Non-pigmented ciliary epithelial cell (primary cell): ENCODE measurements at regions not wholly inside any gene's neighbourhood (a gene's known extent, or its start where the extent isn't known, plus 50 kb on each side); places are given as distances from the start of the nearest gene placed in this dataset.
A peak's percentile ranks its signal among the peaks of the same experiment; 100 is the strongest.
"Not testable (repeated sequence)": the region's sequence is repeated elsewhere in the genome, so short reads cannot be mapped to it uniquely, and the experiment has no call there.

Experiments
- DNase-seq: peaks from one replicate; pipeline ENCODE4 v3.0.0-alpha.2; 2010; ENCODE audit warnings: low read depth

DNA sequence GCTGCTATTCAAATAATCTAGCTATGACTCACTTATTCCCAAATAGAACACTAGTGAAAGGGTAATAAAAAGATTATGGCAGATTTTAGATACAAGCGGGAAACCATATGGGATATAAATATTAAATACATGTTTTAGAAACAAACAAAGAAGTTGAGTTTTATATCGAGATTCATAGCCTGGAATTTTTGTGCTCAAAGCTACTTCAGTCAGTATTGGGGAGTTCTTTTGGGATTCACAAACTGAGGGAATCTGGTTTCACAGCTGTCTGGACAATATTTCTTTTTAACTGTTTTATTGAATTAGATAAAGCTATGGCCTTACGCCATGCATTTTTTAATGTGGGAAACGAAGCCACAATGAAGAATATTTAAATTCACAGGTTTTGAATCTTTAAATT lies 257.1 kb upstream of the PCDH20 start:
- DNase-seq: no peak

DNA sequence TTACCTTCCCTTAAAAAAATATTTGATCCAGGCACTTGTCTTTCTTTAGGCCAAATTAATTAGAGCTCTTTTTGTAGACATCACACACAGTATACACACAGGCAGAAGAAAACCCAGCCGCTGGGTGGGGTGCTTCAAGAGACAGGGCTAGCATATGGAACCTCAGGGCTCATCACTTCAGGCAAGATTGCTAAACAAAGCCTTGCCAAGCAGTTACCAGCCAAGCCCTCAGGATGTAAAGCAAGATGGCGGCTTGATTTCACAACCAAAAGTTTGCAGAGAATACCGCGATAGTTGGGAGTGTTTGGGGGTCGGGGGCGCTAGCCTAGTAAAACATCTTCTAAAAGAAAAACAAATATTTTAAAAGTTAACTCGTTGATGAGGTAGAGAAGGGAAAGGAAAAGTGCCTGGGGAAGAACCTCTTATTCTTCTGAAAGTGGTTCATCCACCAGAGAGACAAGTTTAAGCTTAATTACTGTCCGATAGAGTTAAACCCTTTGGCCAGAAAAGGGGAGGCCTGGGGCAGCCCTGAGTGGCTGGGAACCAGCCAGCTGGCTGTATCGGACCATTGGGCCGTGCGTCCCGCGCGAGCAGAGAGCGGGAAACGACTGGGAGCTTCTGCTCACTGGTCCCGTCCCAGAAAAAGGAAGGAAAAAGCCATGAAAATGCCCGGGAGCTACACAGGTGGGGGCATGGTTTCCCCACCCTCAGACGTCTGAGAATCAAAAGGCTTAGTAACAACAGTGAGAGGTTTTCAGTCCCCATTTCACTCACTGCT lies 254.9 kb upstream of the PCDH20 start:
- no peak for DNase-seq

DNA sequence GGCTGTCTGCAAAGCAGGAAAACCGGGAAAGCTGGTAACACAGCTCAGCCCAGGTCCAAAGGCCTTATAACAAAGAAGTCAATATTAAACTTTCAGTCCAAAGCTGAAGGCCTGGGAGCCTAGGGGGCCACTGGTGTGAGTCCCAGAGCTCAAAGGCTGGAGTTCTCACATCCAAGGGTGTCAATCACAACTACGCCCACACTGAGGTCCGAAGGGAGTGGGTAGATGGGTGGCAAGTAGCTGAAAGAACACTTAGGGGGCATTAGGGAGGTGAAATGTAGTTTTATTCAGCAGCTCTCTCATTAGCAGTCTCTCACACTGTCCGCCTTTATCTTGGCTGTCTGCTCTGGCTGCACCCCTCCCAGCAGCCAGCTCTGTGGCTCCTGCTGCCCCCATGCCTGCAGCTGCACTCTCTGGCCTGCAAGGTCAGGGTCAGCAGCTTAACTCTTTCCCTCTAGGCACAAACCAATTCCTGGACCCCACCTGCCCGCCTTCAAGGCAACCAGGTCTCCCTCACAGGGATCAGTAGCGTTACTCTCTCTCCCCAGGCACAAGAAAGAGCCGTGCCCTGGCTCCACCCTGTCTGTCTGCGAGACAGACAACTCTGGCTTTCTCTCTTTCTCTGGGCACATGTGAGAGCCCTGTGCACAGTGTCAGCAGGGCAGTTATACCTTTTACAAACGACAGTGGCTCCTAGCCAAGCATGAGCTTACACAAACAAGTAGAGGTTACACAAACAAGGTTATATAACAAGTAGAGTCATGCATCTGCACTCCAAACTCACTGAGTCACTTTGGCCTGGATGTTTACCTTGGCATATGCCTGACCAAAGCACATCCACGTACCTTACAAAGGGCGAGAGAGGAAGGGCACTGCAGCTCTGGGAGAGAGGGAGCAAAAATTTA lies 249.4 kb upstream of the PCDH20 start:
- peak; percentile 10 for DNase-seq

DNA sequence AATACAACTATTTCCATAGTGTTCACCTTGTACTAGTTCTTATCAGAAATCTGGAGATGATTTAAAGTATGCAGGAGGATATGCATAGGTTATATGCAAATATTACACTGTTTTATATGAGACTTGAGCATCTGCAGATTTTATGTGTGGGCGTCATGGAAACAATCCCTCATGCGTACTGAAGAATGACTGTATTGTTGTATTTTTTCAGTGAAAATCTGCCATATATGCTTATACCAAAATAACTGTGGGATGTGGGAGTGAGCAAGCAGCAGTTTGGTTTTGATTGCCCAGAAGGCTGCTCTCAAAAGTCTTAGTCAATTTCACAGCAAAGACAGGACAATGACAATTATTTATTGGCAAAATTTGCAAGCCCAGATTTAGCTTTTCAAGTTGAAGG lies 238.8 kb upstream of the PCDH20 start:
- no peak for DNase-seq

DNA sequence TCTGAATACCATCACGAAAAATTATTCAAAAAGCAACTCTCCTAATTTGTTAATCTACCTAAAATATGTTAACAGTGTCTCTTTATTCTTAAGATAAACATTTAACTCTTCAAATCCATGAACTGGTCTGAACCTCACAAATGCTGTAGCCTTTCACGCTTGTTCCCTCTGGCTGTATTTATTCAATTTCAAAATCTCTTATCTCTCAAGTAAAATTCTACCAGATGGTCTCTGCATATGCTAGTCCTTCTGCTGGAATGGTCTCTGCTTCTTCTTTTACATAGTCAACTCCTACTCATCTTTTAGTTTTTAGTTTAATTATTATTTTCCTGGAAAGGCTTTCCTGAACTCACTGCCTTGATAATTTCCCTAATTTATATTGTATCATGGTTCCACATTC lies 232.9 kb upstream of the PCDH20 start:
- DNase-seq: no peak

DNA sequence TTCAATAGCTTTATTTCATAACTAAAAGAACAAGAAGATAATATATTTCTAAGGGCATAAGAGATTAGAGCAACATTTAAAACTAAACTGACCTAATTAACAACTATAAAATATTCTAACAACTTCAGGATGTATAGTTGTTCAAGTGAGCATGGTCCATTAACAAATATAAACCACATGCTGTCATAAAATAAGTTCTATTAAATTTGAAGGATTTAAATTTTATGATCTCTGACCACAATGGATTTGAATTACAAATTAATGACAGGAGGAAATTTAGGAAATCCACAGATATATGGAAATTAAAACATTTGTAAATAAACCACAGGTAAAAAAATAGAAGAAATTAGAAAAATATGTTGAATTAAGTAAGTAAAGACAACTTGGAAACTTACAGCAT lies 196.5 kb upstream of the PCDH20 start:
- no peak for DNase-seq

DNA sequence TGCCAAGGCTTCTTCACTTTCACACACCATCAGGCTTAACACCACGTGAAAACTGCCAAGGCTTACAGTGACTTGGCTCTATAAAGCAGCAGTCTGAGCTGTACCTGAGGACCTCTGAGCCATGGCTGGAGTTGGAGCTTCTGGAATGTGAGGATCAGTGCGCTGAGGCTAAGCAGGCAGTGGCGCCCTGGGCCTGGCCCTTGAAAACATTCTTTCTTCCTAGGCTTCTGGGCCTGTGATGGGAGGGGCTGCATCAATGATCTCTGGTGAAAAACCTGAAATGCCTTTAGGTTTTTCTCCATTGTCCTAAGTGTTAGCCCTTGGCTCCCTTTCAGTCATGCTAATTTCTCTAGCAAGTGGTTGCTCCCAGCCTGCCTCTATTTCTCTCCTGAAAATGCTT lies 192.5 kb upstream of the PCDH20 start:
- no peak for DNase-seq

DNA sequence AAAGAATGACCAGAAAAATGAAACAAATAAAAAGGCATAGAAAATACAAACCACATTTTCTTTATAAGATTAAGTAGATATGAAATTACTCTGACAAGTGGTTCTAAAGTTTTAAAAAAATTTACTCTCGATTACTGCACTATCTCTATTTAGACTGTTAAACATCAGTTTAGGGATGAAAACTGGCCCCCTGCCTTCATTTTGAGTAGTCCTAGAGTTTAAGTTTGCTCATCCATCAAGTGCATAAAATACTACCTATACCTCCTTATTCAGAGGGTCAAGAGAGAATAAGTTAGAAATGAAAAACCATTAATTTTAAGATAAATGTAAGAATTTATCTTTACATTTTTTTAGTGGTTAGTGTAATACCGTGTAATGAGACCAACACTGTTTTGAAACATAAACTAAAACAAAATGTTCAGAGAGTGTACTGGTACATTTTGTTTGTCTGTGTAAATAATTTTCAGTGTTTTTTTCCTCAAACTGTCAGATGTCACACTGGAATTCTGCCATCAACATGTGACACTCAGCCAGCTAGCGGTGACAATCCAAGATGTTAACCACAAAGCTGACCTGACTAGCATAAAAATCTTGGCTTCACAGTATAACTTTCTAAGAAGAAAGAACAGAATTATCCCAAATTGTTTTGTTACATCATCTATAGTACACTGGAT lies 184.8 kb upstream of the PCDH20 start:
- DNase-seq: no peak

DNA sequence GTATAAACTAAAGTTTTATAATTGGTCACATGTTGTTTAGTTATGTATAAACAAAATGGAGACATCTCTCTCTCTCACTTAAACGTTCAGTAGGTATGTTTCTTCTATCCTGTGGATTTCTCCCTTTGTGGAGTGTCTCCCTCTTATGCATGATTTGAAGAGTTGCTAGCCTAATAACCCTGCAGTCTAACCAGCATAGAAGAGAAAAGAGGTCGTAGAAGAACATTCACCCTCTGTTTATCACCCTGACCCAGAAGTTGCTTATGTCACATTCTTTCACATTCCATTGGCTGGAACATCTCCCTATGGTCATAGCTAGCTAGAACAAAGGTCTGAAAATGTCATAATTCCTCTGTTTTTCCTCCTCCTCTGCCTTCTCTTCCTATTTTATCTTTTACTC lies 176.8 kb upstream of the PCDH20 start:
- DNase-seq: no peak

DNA sequence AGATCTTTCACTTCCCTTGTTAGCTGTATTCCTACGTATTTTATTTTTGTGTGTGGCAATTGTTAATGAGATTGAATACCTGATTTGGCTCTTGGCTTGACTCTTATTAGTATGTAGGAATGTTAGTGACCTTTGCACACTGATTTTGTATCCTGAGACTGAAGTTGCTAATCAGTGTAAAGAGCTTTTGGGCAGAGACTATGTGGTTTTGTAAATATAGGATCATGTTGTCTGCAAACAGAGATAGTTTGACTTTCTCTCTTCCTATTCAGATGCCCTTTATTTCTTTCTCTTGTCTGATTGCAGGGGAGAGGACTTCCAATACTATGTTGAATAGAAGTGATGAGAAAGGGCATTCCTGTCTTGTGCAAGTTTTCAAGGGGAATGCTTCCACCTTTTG lies 160.3 kb upstream of the PCDH20 start:
- no peak for DNase-seq

DNA sequence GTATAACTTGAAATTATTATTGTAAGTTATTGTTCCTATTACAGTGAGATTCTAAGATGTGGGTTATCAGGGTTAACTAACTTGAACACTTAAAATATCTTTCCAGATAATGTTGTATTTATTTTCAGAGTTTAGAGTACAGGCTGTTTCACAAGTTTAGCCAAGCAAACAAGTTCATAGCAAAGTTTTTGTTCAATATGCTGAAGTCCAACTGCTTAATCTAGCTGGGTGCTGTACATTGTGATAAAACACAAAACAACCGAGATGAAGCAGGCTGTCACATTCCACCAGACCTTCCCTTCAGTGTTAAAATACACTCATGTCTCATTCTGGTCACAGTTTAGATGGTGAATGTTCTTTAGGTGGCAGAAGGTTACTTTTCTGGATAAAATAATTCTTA lies 148.0 kb upstream of the PCDH20 start:
- no peak for DNase-seq

DNA sequence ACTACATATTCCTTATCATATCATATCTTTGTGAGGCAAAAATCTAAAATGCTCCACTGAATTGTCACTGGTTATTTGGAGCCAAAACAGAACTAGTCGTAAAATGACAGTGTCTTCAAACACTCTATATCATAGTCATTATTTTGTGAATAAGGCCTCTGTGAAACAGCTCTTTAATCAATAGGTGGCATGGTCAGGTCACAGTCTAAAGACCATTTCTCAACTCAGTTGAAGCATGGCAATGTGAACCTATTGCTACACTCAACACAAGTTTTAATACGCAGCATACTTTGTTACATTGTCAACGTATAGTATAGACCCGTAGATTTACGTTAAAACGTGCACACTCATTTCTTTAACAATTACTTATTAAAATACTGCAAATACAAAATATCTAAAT lies 131.3 kb upstream of the PCDH20 start:
- DNase-seq: no peak

DNA sequence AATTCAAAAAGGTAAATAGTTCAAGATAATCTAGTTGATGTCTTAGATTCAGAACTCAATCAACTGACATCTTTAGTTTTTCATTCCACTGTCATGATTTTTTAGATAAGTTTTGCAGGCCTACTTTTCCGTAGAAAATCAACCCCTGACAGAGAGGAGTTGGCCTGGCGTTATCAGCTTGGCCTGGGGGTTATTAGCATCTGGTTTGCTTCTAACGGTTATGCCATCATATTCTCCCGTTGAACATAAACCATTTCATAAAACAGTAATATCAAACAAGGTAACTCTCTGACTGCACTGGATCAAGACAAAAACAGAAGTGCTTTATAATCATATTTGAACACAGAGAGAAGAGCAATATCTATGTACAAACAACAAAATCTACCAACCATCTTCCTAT lies 130.8 kb upstream of the PCDH20 start:
- DNase-seq: no peak

DNA sequence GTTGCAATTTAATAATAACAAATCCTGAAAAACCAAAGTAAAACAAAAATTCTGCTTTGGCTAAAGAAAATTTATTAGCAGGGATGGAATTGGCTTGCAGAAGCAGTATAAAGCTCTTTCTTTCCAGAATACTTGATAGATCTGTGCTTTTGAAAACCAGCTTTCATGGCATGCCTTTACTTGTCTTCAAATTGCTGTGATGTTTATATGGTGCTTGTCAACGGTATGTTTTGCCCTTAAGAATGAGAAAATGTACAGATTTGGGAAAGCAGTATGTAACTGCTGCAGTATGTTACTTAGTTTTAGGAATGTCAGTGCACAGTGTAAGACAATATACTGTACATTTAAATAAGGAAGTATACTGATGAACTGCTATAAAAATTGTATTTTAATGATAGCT lies 120.8 kb upstream of the PCDH20 start:
- no peak for DNase-seq

DNA sequence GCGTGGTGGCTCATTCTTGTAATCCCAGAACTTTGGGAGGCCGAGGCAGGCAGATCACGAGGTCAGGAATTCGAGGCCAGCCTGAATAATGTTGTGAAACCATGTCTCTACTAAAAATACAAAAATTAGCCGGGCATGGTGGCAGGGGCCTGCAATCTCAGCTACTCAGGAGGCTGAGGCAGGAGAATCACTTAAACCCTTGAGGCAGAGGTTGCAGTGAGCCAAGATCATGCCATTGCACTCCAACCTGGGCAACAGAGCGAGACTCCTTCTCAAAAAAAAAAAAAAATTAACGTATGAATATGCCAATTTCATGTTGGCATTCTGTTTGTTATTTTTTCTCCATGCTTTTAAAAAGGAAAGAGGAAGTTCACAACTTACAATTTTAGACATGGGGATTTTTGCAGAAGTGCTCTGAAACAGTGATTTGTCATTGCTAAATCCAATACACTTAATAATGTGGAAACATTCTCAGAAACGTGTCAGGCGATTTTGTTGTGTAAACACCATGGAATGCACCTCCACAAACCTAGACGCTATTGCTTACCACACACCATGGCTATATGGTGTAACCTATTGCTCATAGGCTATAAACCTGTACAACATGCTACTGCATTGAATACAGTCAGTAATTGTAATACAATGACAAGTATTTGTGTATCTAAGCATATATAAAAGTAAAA lies 115.9 kb upstream of the PCDH20 start:
- DNase-seq: no peak

DNA sequence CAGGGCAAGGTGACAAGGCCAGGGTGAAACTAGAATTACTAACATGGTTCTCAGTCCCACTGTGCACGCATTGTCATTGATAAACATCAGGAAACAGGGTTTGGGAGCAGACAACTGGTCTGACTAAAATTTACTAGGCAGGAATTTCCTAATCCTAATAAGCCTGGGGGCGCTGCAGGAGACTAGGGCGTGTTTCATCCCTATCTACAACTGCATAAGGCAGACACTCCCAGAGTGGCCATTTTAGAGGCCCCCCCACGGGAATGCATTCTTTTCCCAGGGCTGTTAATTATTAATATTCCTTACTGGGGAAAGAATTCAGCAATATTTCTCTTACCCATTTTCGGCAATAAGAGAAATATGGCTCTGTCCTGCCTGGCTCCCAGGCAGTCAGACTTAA lies 103.6 kb upstream of the PCDH20 start:
- DNase-seq: not testable (repeated sequence)

DNA sequence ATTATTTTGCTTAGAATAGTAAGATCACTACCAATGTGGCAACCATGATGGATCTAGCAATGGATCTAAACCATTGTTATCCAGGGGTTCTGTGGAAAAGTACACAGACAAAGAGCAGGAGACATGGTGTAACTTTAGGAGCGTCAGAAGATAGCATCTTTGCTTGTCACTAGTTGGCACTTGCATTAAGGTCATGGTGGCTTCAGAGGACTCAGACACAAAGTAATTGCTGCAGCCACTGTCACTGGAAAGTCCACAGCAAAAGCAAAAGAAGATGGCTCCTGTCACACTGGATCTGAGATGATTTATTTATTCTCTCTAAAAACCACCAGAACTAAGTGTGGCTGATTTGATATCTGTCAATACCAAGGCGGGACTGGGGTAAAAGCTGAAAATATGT lies 93.3 kb upstream of the PCDH20 start:
- no peak for DNase-seq

DNA sequence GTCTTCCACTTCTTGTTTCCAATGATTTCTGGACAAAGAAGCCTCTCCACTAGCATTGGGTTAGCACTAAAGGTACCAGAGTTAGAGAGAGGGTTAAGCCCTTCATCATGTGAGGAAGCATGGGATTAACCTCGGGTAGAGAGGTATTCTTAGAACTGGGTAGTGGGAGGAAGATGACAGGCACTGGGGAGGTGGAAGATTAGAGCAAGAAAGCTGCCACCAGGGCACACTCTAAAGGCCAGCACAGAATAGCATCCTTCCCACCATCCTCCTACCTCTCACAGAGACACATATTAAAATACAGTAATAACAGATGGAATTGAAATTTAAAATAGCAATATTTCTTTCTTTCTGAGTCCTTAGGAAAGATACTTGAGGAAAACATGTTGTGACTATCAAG lies 84.5 kb upstream of the PCDH20 start:
- no peak for DNase-seq

DNA sequence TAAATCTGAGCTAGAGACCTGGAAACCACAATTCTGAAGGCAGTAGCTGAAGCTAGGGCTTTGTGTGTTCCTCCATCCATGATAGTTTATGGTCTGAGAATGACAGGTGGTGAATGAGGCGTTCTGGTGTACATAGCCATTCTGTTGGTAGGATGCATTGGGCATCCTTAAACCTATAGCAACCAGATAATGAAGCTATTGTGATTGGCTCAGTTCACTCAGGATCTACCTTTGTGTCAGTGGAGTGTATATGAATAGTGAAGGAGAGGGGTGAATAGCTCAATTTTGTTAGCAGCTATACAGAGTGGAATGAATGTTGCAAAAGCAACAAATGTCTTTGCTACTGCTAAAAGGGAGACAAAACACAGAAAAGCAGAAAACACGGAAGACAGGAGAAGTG lies 80.0 kb upstream of the PCDH20 start:
- no peak for DNase-seq

DNA sequence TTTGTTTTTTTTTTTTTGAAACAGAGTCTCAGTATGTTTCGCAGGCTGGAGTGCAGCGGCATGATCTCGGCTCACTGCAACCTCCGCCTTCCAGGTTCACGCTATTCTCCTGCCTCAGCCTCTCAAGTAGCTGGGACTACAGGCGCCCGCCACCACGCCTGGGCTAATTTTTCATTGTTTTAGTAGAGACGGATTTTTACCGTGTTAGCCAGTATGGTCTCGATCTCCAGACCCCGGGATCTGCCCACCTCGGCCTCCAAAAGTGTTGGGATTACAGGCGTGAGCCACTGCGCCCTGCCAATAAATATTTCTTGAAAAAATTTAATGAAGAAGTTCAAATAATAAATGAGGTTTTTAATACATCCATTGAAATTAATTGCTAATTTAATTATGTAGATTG lies 77.9 kb upstream of the PCDH20 start:
- not testable (repeated sequence) for DNase-seq

DNA sequence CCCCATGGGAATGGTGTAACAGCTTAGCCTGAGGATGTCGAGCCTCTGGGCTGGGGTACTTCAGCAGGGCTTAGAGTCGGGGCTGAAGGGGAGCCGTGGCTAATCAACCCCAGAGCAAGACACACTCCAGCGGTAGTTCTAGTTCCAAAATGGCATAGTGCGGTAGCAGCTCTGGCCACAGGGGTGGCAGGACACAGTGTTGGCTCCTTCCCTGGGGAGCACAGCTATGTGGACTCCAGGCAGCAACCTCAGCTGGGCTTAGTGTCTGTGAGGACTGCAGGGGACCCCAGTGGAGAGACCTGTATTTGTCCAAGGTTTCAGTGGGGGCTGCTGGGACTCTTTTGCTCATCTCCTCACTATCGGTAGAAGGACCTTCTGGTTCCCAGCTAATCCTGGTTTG lies 70.8 kb upstream of the PCDH20 start:
- DNase-seq: no peak

DNA sequence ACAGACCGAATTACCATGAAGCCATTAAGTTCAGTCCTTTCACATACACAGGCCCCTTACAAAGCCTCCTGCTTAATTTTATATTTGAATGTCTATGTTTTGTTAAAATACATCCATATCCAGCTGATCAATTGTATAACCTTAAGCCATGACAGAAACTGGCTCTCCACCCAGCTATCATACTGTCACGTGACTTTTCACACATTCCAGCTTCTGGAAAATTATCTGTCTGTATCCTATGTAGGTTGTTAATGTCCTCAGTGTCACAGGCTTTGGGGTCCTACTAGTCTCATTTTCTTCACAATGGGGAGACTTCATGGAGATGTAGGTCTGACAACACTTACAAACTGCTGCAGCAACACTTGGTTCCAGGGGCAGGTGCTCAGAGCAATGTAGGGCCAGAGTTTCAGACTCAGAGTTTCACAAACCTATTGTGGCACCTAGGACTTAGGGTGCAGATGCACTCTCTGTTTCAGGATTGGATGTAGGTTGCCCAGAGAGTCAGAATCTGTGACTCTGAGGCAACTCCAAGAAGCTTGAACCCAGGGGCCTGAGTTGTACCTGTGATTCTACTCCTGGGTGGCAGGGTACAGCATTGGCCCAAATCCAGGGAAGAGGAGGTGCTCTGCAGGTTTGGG lies 69.6 kb upstream of the PCDH20 start:
- DNase-seq: no peak
